GM23338 (cell line): ENCODE measurements at regions not wholly inside any gene's neighbourhood (a gene's known extent, or its start where the extent isn't known, plus 50 kb on each side); places are given as distances from the start of the nearest gene placed in this dataset.

Source experiments
- ATAC-seq: fragments of 200-7000 bp; cut with Tn5 transposase; 3 replicates; pipeline ENCODE4 v1.9.1; 2020
- DNase-seq: peaks from one replicate; pipeline ENCODE4 v3.0.0-alpha.2; 2015; ENCODE audit warnings: low spot score
- H2AFZ ChIP-seq: fragments of 200-600 bp; sonication (generic); 2 replicates; pipeline ENCODE4 v1.8.0; 2016; ENCODE audit warnings: antibody characterized with exemption, mild to moderate bottlenecking, moderate library complexity
- H3F3A ChIP-seq: fragments of 200-600 bp; sonication (generic); replicated peaks from 2 replicates; pipeline ENCODE4 v1.8.0; 2017; ENCODE audit warnings: antibody characterized with exemption, mixed run types, low read depth
- H3K27ac ChIP-seq: fragments of 200-600 bp; sonication (generic); 2 replicates; pipeline ENCODE4 v1.6.1; 2016; ENCODE audit warnings: low read depth
- H3K27me3 ChIP-seq: fragments of 200-600 bp; sonication (generic); 2 replicates; pipeline ENCODE4 v1.8.0; 2016; ENCODE audit warnings: mild to moderate bottlenecking, mixed run types, moderate library complexity; ENCODE audit not compliant: insufficient read depth
- H3K36me3 ChIP-seq: fragments of 200-600 bp; sonication (generic); 2 replicates; pipeline ENCODE4 v1.8.0; 2016; ENCODE audit warnings: mild to moderate bottlenecking; ENCODE audit not compliant: insufficient read depth
- H3K4me1 ChIP-seq: fragments of 200-600 bp; sonication (generic); 2 replicates; pipeline ENCODE4 v1.8.0; 2016; ENCODE audit warnings: mild to moderate bottlenecking, moderate library complexity; ENCODE audit not compliant: insufficient read depth
- H3K4me2 ChIP-seq: fragments of 200-600 bp; sonication (generic); 2 replicates; pipeline ENCODE4 v1.7.1; 2017; ENCODE audit warnings: mixed run types
- H3K4me3 ChIP-seq: fragments of 200-600 bp; sonication (generic); 2 replicates; pipeline ENCODE4 v1.6.1; 2016; ENCODE audit warnings: mixed run types
- H3K79me2 ChIP-seq: fragments of 200-600 bp; sonication (generic); replicated peaks from 2 replicates; pipeline ENCODE4 v1.8.0; 2017; ENCODE audit warnings: mild to moderate bottlenecking; ENCODE audit not compliant: insufficient read depth
- H3K9me2 ChIP-seq: fragments of 200-600 bp; sonication (generic); 2 replicates; pipeline ENCODE4 v1.8.0; 2017; ENCODE audit not compliant: insufficient read depth
- H4K20me1 ChIP-seq: fragments of 200-600 bp; sonication (generic); replicated peaks from 2 replicates; pipeline ENCODE4 v1.8.0; 2017; ENCODE audit warnings: mild to moderate bottlenecking; ENCODE audit not compliant: insufficient read depth
- H3K27ac Mint-ChIP-seq: 2 replicates; pipeline ENCODE4 v1.8.0; 2020; ENCODE audit warnings: inconsistent platforms, mild to moderate bottlenecking, moderate library complexity, mixed read lengths
- H3K27me3 Mint-ChIP-seq: 3 replicates; pipeline ENCODE4 v1.8.0; 2022; ENCODE audit warnings: low read depth, mild to moderate bottlenecking, moderate library complexity, mixed read lengths, inconsistent platforms; ENCODE audit not compliant: insufficient read depth, poor library complexity
- H3K36me3 Mint-ChIP-seq: 3 replicates; pipeline ENCODE4 v1.8.0; 2021; ENCODE audit warnings: low read depth, mild to moderate bottlenecking, inconsistent platforms, moderate library complexity, mixed read lengths
- H3K4me1 Mint-ChIP-seq: 3 replicates; pipeline ENCODE4 v1.8.0; 2020; ENCODE audit warnings: mild to moderate bottlenecking, inconsistent platforms, mixed read lengths
- H3K4me3 Mint-ChIP-seq: 3 replicates; pipeline ENCODE4 v1.8.0; 2021; ENCODE audit warnings: moderate library complexity, mild to moderate bottlenecking, inconsistent platforms, mixed read lengths
- H3K9me3 Mint-ChIP-seq: 3 replicates; pipeline ENCODE4 v1.8.0; 2020; ENCODE audit warnings: moderate library complexity, mild to moderate bottlenecking, inconsistent platforms, mixed read lengths
- CREB1 ChIP-seq: fragments of 250-450 bp; sonication (Bioruptor Pico); IDR thresholded peaks from 2 replicates; pipeline ENCODE4 v1.5.0; 2020; ENCODE audit warnings: low read depth, mild to moderate bottlenecking, moderate library complexity
- ETS1 ChIP-seq: IDR thresholded peaks from 2 replicates; pipeline ENCODE4 v1.6.1; 2016; ENCODE audit warnings: antibody characterized with exemption
- EZH2phosphoT487 ChIP-seq: fragments of 200-600 bp; sonication (generic); IDR thresholded peaks from one replicate; pipeline ENCODE4 v1.8.1; 2018; ENCODE audit warnings: antibody characterized with exemption; ENCODE audit not compliant: unreplicated experiment
- JUNB ChIP-seq: IDR thresholded peaks from one replicate; pipeline ENCODE4 v1.6.1; 2016; ENCODE audit warnings: antibody characterized with exemption; ENCODE audit not compliant: unreplicated experiment
- NANOG ChIP-seq: IDR thresholded peaks from 2 replicates; pipeline ENCODE4 v1.6.1; 2016; ENCODE audit warnings: antibody characterized with exemption, borderline replicate concordance
- POLR2AphosphoS5 ChIP-seq: IDR thresholded peaks from 2 replicates; pipeline ENCODE4 v1.6.1; 2016; ENCODE audit warnings: antibody characterized with exemption, low read depth
- TF ChIP-seq, protein P1 (sequence below): fragments of 250-450 bp; sonication (Bioruptor Pico); IDR thresholded peaks from 2 replicates; pipeline ENCODE4 v1.5.0; 2020; ENCODE audit warnings: mild to moderate bottlenecking, moderate library complexity

DNA sequence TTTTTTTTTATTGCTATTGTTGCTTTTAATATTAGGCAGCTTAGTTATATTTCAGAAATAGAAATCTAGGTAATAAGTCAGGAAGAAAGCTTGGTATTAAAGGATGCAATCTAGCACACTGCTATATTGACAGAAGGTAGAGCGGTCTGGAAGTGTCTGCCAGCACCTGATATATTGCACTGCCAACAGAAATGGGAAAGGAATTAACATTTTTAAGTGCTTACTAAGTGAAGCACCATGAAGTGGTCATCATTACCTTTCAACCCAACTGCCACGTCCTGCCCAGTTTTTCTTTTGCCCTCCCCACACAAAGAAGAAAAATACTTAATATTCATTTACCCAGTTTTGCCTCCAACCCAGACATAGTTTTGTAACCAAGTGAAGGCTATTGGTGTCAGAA is 163.5 kb downstream of the KITLG start:
- H3K79me2 ChIP-seq, result no peaks in the 10 kb centered on the region
- H3K27ac Mint-ChIP-seq, result no peak overlapping the region
- H3K4me2 ChIP-seq, result no peak overlapping the region
- H3K27me3 Mint-ChIP-seq, result no peaks in the 10 kb centered on the region
- peaks cover 6% of the 10 kb centered on the region; the same call in 2 of the 3 replicates for H3K4me1 Mint-ChIP-seq
- no peaks in the 10 kb centered on the region for H3K36me3 ChIP-seq
- no peak overlapping the region for H2AFZ ChIP-seq
- H3K36me3 Mint-ChIP-seq, result no peaks in the 10 kb centered on the region
- no peak overlapping the region for H3K4me3 ChIP-seq
- no peaks in the 10 kb centered on the region for H3K9me3 Mint-ChIP-seq
- DNase-seq (no peak), ATAC-seq (no peak)
- TF ChIP-seq ETS1 (no peak), POLR2AphosphoS5 (no peak), CREB1 (CRISPR knock-in tag) (no peak), EZH2phosphoT487 (no peak), JUNB (no peak), NANOG (no peak)
- TF ChIP-seq, protein P1, sequence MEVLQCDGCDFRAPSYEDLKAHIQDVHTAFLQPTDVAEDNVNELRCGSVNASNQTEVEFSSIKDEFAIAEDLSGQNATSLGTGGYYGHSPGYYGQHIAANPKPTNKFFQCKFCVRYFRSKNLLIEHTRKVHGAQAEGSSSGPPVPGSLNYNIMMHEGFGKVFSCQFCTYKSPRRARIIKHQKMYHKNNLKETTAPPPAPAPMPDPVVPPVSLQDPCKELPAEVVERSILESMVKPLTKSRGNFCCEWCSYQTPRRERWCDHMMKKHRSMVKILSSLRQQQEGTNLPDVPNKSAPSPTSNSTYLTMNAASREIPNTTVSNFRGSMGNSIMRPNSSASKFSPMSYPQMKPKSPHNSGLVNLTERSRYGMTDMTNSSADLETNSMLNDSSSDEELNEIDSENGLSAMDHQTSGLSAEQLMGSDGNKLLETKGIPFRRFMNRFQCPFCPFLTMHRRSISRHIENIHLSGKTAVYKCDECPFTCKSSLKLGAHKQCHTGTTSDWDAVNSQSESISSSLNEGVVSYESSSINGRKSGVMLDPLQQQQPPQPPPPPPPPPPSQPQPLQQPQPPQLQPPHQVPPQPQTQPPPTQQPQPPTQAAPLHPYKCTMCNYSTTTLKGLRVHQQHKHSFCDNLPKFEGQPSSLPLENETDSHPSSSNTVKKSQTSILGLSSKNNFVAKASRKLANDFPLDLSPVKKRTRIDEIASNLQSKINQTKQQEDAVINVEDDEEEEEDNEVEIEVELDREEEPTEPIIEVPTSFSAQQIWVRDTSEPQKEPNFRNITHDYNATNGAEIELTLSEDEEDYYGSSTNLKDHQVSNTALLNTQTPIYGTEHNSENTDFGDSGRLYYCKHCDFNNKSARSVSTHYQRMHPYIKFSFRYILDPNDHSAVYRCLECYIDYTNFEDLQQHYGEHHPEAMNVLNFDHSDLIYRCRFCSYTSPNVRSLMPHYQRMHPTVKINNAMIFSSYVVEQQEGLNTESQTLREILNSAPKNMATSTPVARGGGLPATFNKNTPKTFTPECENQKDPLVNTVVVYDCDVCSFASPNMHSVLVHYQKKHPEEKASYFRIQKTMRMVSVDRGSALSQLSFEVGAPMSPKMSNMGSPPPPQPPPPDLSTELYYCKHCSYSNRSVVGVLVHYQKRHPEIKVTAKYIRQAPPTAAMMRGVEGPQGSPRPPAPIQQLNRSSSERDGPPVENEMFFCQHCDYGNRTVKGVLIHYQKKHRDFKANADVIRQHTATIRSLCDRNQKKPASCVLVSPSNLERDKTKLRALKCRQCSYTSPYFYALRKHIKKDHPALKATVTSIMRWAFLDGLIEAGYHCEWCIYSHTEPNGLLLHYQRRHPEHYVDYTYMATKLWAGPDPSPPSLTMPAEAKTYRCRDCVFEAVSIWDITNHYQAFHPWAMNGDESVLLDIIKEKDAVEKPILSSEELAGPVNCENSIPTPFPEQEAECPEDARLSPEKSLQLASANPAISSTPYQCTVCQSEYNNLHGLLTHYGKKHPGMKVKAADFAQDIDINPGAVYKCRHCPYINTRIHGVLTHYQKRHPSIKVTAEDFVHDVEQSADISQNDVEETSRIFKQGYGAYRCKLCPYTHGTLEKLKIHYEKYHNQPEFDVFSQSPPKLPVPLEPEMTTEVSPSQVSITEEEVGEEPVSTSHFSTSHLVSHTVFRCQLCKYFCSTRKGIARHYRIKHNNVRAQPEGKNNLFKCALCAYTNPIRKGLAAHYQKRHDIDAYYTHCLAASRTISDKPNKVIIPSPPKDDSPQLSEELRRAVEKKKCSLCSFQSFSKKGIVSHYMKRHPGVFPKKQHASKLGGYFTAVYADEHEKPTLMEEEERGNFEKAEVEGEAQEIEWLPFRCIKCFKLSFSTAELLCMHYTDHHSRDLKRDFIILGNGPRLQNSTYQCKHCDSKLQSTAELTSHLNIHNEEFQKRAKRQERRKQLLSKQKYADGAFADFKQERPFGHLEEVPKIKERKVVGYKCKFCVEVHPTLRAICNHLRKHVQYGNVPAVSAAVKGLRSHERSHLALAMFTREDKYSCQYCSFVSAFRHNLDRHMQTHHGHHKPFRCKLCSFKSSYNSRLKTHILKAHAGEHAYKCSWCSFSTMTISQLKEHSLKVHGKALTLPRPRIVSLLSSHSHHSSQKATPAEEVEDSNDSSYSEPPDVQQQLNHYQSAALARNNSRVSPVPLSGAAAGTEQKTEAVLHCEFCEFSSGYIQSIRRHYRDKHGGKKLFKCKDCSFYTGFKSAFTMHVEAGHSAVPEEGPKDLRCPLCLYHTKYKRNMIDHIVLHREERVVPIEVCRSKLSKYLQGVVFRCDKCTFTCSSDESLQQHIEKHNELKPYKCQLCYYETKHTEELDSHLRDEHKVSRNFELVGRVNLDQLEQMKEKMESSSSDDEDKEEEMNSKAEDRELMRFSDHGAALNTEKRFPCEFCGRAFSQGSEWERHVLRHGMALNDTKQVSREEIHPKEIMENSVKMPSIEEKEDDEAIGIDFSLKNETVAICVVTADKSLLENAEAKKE (CRISPR knock-in tag), result no peak
- H3K9me2 ChIP-seq, result no peaks in the 10 kb centered on the region
- no peaks in the 10 kb centered on the region for H3K27me3 ChIP-seq
- no peaks in the 10 kb centered on the region for H3K4me1 ChIP-seq
- H3K27ac ChIP-seq, result no peak overlapping the region
- H3F3A ChIP-seq, result no peaks in the 10 kb centered on the region
- H4K20me1 ChIP-seq, result no peaks in the 10 kb centered on the region
- no peak overlapping the region for H3K4me3 Mint-ChIP-seq
